HG03025 (cell line): ENCODE measurements at regions not wholly inside any gene's neighbourhood (a gene's known extent, or its start where the extent isn't known, plus 50 kb on each side); places are given as distances from the start of the nearest gene placed in this dataset.
"Not testable (repeated sequence)": the region's sequence is repeated elsewhere in the genome, so short reads cannot be mapped to it uniquely, and the experiment has no call there.

Experiments used
- ATAC-seq: cut with Tn5 transposase; IDR thresholded peaks from one replicate; pipeline ENCODE4 v1.9.1; 2021; ENCODE audit warnings: mild to moderate bottlenecking, moderate library complexity; ENCODE audit not compliant: unreplicated experiment, low FRiP score

GRCh38 chr13:26896986-26897668, 136.5 kb upstream of the GPR12 start:
- ATAC-seq: no peak

GRCh38 chr13:26895808-26896466, 135.4 kb upstream of the GPR12 start:
- no peak for ATAC-seq

- no peak for ATAC-seq
Observed at GRCh38 chr13:26895081-26895807, 134.7 kb upstream of the GPR12 start.

- no peak for ATAC-seq
Observed at GRCh38 chr13:26888632-26889031, 128.0 kb upstream of the GPR12 start.

GRCh38 chr13:26887594-26887993, 127.0 kb upstream of the GPR12 start:
- no peak for ATAC-seq

- no peak for ATAC-seq
Observed at GRCh38 chr13:26883613-26884257, 123.1 kb upstream of the GPR12 start.

- no peak for ATAC-seq
Observed at GRCh38 chr13:26882731-26883130, 122.1 kb upstream of the GPR12 start.

- ATAC-seq: no peak
Observed at GRCh38 chr13:26881154-26881553, 120.6 kb upstream of the GPR12 start.

- no peak for ATAC-seq
Observed at GRCh38 chr13:26880735-26881134, 120.1 kb upstream of the GPR12 start.

GRCh38 chr13:26878438-26878837, 117.9 kb upstream of the GPR12 start:
- no peak for ATAC-seq

GRCh38 chr13:26873386-26873698, 112.8 kb upstream of the GPR12 start:
- no peak for ATAC-seq

- no peak for ATAC-seq
Observed at GRCh38 chr13:26872525-26873385, 112.2 kb upstream of the GPR12 start.

GRCh38 chr13:26867451-26868091, 107.0 kb upstream of the GPR12 start:
- ATAC-seq: no peak

- no peak for ATAC-seq
Observed at GRCh38 chr13:26864576-26864975, 104.0 kb upstream of the GPR12 start.

- ATAC-seq: no peak
Observed at GRCh38 chr13:26861941-26862340, 101.4 kb upstream of the GPR12 start.

GRCh38 chr13:26855921-26856320, 95.3 kb upstream of the GPR12 start:
- no peak for ATAC-seq

- ATAC-seq: no peak
Observed at GRCh38 chr13:26855071-26855470, 94.5 kb upstream of the GPR12 start.

GRCh38 chr13:26853323-26853722, 92.7 kb upstream of the GPR12 start:
- ATAC-seq: no peak

GRCh38 chr13:26847281-26847680, 86.7 kb upstream of the GPR12 start:
- ATAC-seq: no peak

- not testable (repeated sequence) for ATAC-seq
Observed at GRCh38 chr13:26845063-26845462, 84.5 kb upstream of the GPR12 start.
